NCI-H1105 treated with DMSO at 0.1 percent for 48 hours (cell line): ENCODE measurements at regions not wholly inside any gene's neighbourhood (a gene's known extent, or its start where the extent isn't known, plus 50 kb on each side); places are given as distances from the start of the nearest gene placed in this dataset.
"Not testable (repeated sequence)": the region's sequence is repeated elsewhere in the genome, so short reads cannot be mapped to it uniquely, and the experiment has no call there.

Experiments used
- DNase-seq: peaks from one replicate; lab custom pipeline; 2025; lab: John Stamatoyannopoulos, UW

GRCh38 chr2:12618576-12618975 lies 98.2 kb upstream of the TRIB2 start:
- no peak for DNase-seq

- no peak for DNase-seq
These were observed 96.8 kb upstream of the TRIB2 start for GRCh38 chr2:12619975-12620374.

- no peak for DNase-seq
These were observed 96.0 kb upstream of the TRIB2 start for GRCh38 chr2:12620759-12621158.

- no peak for DNase-seq
These were observed 93.7 kb upstream of the TRIB2 start for GRCh38 chr2:12623051-12623450.

GRCh38 chr2:12624384-12624783 lies 92.4 kb upstream of the TRIB2 start:
- no peak for DNase-seq

GRCh38 chr2:12624905-12625598 lies 91.7 kb upstream of the TRIB2 start:
- no peak for DNase-seq

- DNase-seq, result not testable (repeated sequence)
These were observed 88.2 kb upstream of the TRIB2 start for GRCh38 chr2:12628541-12628940.

- DNase-seq, result no peak
These were observed 79.7 kb upstream of the TRIB2 start for GRCh38 chr2:12636837-12637581.

GRCh38 chr2:12637754-12638153 lies 79.0 kb upstream of the TRIB2 start:
- DNase-seq, result no peak

GRCh38 chr2:12641441-12641840 lies 75.3 kb upstream of the TRIB2 start:
- no peak for DNase-seq

GRCh38 chr2:12642332-12642731 lies 74.4 kb upstream of the TRIB2 start:
- DNase-seq, result no peak

GRCh38 chr2:12642859-12643258 lies 73.9 kb upstream of the TRIB2 start:
- no peak for DNase-seq

GRCh38 chr2:12649602-12650400 lies 66.9 kb upstream of the TRIB2 start:
- DNase-seq, result no peak

- no peak for DNase-seq
These were observed 65.1 kb upstream of the TRIB2 start for GRCh38 chr2:12651641-12652040.

GRCh38 chr2:12652723-12653122 lies 64.0 kb upstream of the TRIB2 start:
- DNase-seq, result no peak

GRCh38 chr2:12657560-12657959 lies 59.2 kb upstream of the TRIB2 start:
- no peak for DNase-seq

- no peak for DNase-seq
These were observed 58.3 kb upstream of the TRIB2 start for GRCh38 chr2:12658310-12658945.

- DNase-seq, result no peak
These were observed 55.2 kb upstream of the TRIB2 start for GRCh38 chr2:12661489-12661888.

- DNase-seq, result no peak
These were observed 53.3 kb upstream of the TRIB2 start for GRCh38 chr2:12663306-12664037.

GRCh38 chr2:12665334-12665733 lies 51.4 kb upstream of the TRIB2 start:
- no peak for DNase-seq

GRCh38 chr2:12666445-12666844 lies 50.3 kb upstream of the TRIB2 start:
- DNase-seq, result no peak
